Activated B cell treated with CpG ODN at 0.5 μM for 24 hours (primary cell): ENCODE measurements at regions not wholly inside any gene's neighbourhood (a gene's known extent, or its start where the extent isn't known, plus 50 kb on each side); places are given as distances from the start of the nearest gene placed in this dataset.

Source experiments
- ATAC-seq: fragments of 200-7000 bp; cut with Tn5 transposase; one replicate; pipeline ENCODE4 v1.10.0; 2021; ENCODE audit warnings: low read depth, mild to moderate bottlenecking, moderate library complexity
- CTCF ChIA-PET: fragments of 350-600 bp; sonication (Branson Sonifier 250); formaldehyde crosslinking; loops from one replicate; lab custom pipeline; 2021; ENCODE audit warnings: antibody characterized with exemption; lab: Charles Lee
- POLR2A ChIA-PET: fragments of 350-600 bp; sonication (Branson Sonifier 250); formaldehyde crosslinking; loops from one replicate; lab custom pipeline; 2021; ENCODE audit warnings: antibody characterized with exemption; lab: Charles Lee
- DNase-seq: peaks from one replicate; pipeline ENCODE4 v3.0.0; 2022
- H3K27ac Mint-ChIP-seq: one replicate; pipeline ENCODE4 v1.8.0; 2020; ENCODE audit warnings: mixed read lengths
- H3K27me3 Mint-ChIP-seq: one replicate; pipeline ENCODE4 v1.8.0; 2021; ENCODE audit warnings: mixed read lengths
- H3K36me3 Mint-ChIP-seq: one replicate; pipeline ENCODE4 v1.8.0; 2021; ENCODE audit warnings: low read depth, mixed read lengths
- H3K4me1 Mint-ChIP-seq: one replicate; pipeline ENCODE4 v1.8.0; 2021; ENCODE audit warnings: mixed read lengths
- H3K4me3 Mint-ChIP-seq: one replicate; pipeline ENCODE4 v1.8.0; 2020; ENCODE audit warnings: mild to moderate bottlenecking, mixed read lengths
- H3K9me3 Mint-ChIP-seq: one replicate; pipeline ENCODE4 v1.8.0; 2020; ENCODE audit warnings: mixed read lengths
- CTCF ChIP-seq: fragments of 200-600 bp; IDR thresholded peaks from one replicate; pipeline ENCODE4 v1.8.0; 2022; ENCODE audit warnings: antibody characterized with exemption, mild to moderate bottlenecking
- intact Hi-C: fragments of 100-400 bp; cut with micrococcal nuclease; formaldehyde crosslinking; loops from one replicate; pipeline ENCODE4 v1.15.1; 2024

GRCh38 chr4:22237155-22237751 is 278.6 kb downstream of the ADGRA3 start:
- POLR2A ChIA-PET: no interaction called here
- no peak overlapping the region for H3K4me3 Mint-ChIP-seq
- no peak for TF ChIP-seq CTCF
- intact Hi-C loops: no loop called here
- H3K9me3 Mint-ChIP-seq: peaks cover 2% of the 10 kb centered on the region
- ATAC-seq: no peak
- DNase-seq: no peak
- CTCF ChIA-PET: interaction anchor here (1.0 kb wide), 1 partner anchor 10 kb away, joined by 3 read pairs; no protein-coding TSS in a partner anchor
- no peaks in the 10 kb centered on the region for H3K4me1 Mint-ChIP-seq
- H3K27ac Mint-ChIP-seq: no peak overlapping the region
- H3K36me3 Mint-ChIP-seq: no peaks in the 10 kb centered on the region
- no peaks in the 10 kb centered on the region for H3K27me3 Mint-ChIP-seq

- no peak for ATAC-seq
Measured at GRCh38 chr4:22235698-22236097, 280.2 kb downstream of the ADGRA3 start.

GRCh38 chr4:22233230-22233629 is 282.6 kb downstream of the ADGRA3 start:
- POLR2A ChIA-PET: no interaction called here
- no peak for DNase-seq
- Mint-ChIP-seq H3K4me3 (no peak overlapping the region), H3K4me1 (no peaks in the 10 kb centered on the region), H3K27ac (no peak overlapping the region), H3K27me3 (no peaks in the 10 kb centered on the region), H3K36me3 (no peaks in the 10 kb centered on the region), H3K9me3 (peaks cover 2% of the 10 kb centered on the region)
- no peak for ATAC-seq
- intact Hi-C loops: no loop called here
- CTCF ChIA-PET: no interaction called here
- no peak for TF ChIP-seq CTCF

More at GRCh38 chr4:22235698-22236097, 280.2 kb downstream of the ADGRA3 start:
- Mint-ChIP-seq H3K27me3 (no peaks in the 10 kb centered on the region), H3K27ac (no peak overlapping the region), H3K9me3 (peaks cover 2% of the 10 kb centered on the region), H3K4me1 (no peaks in the 10 kb centered on the region), H3K4me3 (no peak overlapping the region), H3K36me3 (no peaks in the 10 kb centered on the region)
- no peak for TF ChIP-seq CTCF
- POLR2A ChIA-PET: no interaction called here
- no peak for DNase-seq
- CTCF ChIA-PET: no interaction called here
- intact Hi-C loops: no loop called here

- no peaks in the 10 kb centered on the region for H3K27me3 Mint-ChIP-seq
Measured at GRCh38 chr4:22220965-22221364, 272.4 kb upstream of the KCNIP4 start.

GRCh38 chr4:22217480-22217879 is 268.9 kb upstream of the KCNIP4 start:
- Mint-ChIP-seq H3K4me3 (no peak overlapping the region), H3K4me1 (no peaks in the 10 kb centered on the region), H3K9me3 (no peaks in the 10 kb centered on the region), H3K27ac (no peak overlapping the region), H3K36me3 (no peaks in the 10 kb centered on the region), H3K27me3 (no peaks in the 10 kb centered on the region)
- ATAC-seq (no peak), DNase-seq (no peak)
- TF ChIP-seq CTCF: no peak
- intact Hi-C loops: no loop called here
- POLR2A ChIA-PET: no interaction called here
- CTCF ChIA-PET: no interaction called here

More at GRCh38 chr4:22220965-22221364, 272.4 kb upstream of the KCNIP4 start:
- ATAC-seq (no peak), DNase-seq (no peak)
- Mint-ChIP-seq H3K36me3 (no peaks in the 10 kb centered on the region), H3K4me1 (no peaks in the 10 kb centered on the region), H3K27ac (no peak overlapping the region), H3K9me3 (no peaks in the 10 kb centered on the region), H3K4me3 (no peak overlapping the region)
- no peak for TF ChIP-seq CTCF
- ChIA-PET CTCF (no interaction called here), POLR2A (no interaction called here)
- intact Hi-C loops: no loop called here
